ENCODE measurements at regions not wholly inside any gene's neighbourhood (a gene's known extent, or its start where the extent isn't known, plus 50 kb on each side); places are given as distances from the start of the nearest gene placed in this dataset.

- Histone ChIP-seq H3K27ac (ENCODE audit: low read depth, low read length) (no peak overlapping the region), H3K4me3 (ENCODE audit: low read depth, low read length) (no peak overlapping the region), H2AFZ (ENCODE audit: low read length, unreplicated experiment) (no peak overlapping the region), H3K79me2 (ENCODE audit: control insufficient read depth, insufficient read depth, low read length, unreplicated experiment) (no peaks in the 10 kb centered on the region), H3K27me3 (ENCODE audit: insufficient read depth, low read length) (no peaks in the 10 kb centered on the region), H3K4me1 (ENCODE audit: control insufficient read depth, insufficient read depth, low read length, unreplicated experiment) (peaks cover 3% of the 10 kb centered on the region), H3K36me3 (ENCODE audit: insufficient read depth, low read length) (no peaks in the 10 kb centered on the region)
Measured at GRCh38 chr2:236684504-236685256, 115.1 kb downstream of the ACKR3 start.

GRCh38 chr2:236685361-236685760, 115.7 kb downstream of the ACKR3 start:
- H3K79me2 ChIP-seq (ENCODE audit: control insufficient read depth, insufficient read depth, low read length, unreplicated experiment) = no peaks in the 10 kb centered on the region
- H3K36me3 ChIP-seq (ENCODE audit: insufficient read depth, low read length) = no peaks in the 10 kb centered on the region
- no peak overlapping the region for H3K27ac ChIP-seq (ENCODE audit: low read depth, low read length)
- no peak overlapping the region for H3K4me3 ChIP-seq (ENCODE audit: low read depth, low read length)
- no peak overlapping the region for H2AFZ ChIP-seq (ENCODE audit: low read length, unreplicated experiment)
- H3K4me1 ChIP-seq (ENCODE audit: control insufficient read depth, insufficient read depth, low read length, unreplicated experiment) = peaks cover 3% of the 10 kb centered on the region
- H3K27me3 ChIP-seq (ENCODE audit: insufficient read depth, low read length) = no peaks in the 10 kb centered on the region

- H3K79me2 ChIP-seq (ENCODE audit: control insufficient read depth, insufficient read depth, low read length, unreplicated experiment) = no peaks in the 10 kb centered on the region
- H3K4me1 ChIP-seq (ENCODE audit: control insufficient read depth, insufficient read depth, low read length, unreplicated experiment) = peaks cover 3% of the 10 kb centered on the region
- no peaks in the 10 kb centered on the region for H3K27me3 ChIP-seq (ENCODE audit: insufficient read depth, low read length)
- H3K4me3 ChIP-seq (ENCODE audit: low read depth, low read length) = no peak overlapping the region
- H3K36me3 ChIP-seq (ENCODE audit: insufficient read depth, low read length) = no peaks in the 10 kb centered on the region
- H3K27ac ChIP-seq (ENCODE audit: low read depth, low read length) = no peak overlapping the region
- H2AFZ ChIP-seq (ENCODE audit: low read length, unreplicated experiment) = no peak overlapping the region
Measured at GRCh38 chr2:236685979-236686520, 116.4 kb downstream of the ACKR3 start.

- Histone ChIP-seq H3K27ac (ENCODE audit: low read depth, low read length) (no peak overlapping the region), H2AFZ (ENCODE audit: low read length, unreplicated experiment) (no peak overlapping the region), H3K4me3 (ENCODE audit: low read depth, low read length) (no peak overlapping the region), H3K79me2 (ENCODE audit: control insufficient read depth, insufficient read depth, low read length, unreplicated experiment) (no peaks in the 10 kb centered on the region), H3K27me3 (ENCODE audit: insufficient read depth, low read length) (no peaks in the 10 kb centered on the region), H3K4me1 (ENCODE audit: control insufficient read depth, insufficient read depth, low read length, unreplicated experiment) (peaks cover 3% of the 10 kb centered on the region), H3K36me3 (ENCODE audit: insufficient read depth, low read length) (no peaks in the 10 kb centered on the region)
Measured at GRCh38 chr2:236686561-236686960, 116.9 kb downstream of the ACKR3 start.

GRCh38 chr2:236687296-236687965, 117.8 kb downstream of the ACKR3 start:
- no peak overlapping the region for H3K4me3 ChIP-seq (ENCODE audit: low read depth, low read length)
- no peaks in the 10 kb centered on the region for H3K36me3 ChIP-seq (ENCODE audit: insufficient read depth, low read length)
- no peaks in the 10 kb centered on the region for H3K79me2 ChIP-seq (ENCODE audit: control insufficient read depth, insufficient read depth, low read length, unreplicated experiment)
- no peak overlapping the region for H2AFZ ChIP-seq (ENCODE audit: low read length, unreplicated experiment)
- no peak overlapping the region for H3K27ac ChIP-seq (ENCODE audit: low read depth, low read length)
- no peaks in the 10 kb centered on the region for H3K27me3 ChIP-seq (ENCODE audit: insufficient read depth, low read length)
- H3K4me1 ChIP-seq (ENCODE audit: control insufficient read depth, insufficient read depth, low read length, unreplicated experiment) = peaks cover 7% of the 10 kb centered on the region

- H2AFZ ChIP-seq (ENCODE audit: low read length, unreplicated experiment) = no peak overlapping the region
- H3K4me3 ChIP-seq (ENCODE audit: low read depth, low read length) = no peak overlapping the region
- H3K79me2 ChIP-seq (ENCODE audit: control insufficient read depth, insufficient read depth, low read length, unreplicated experiment) = no peaks in the 10 kb centered on the region
- H3K27me3 ChIP-seq (ENCODE audit: insufficient read depth, low read length) = no peaks in the 10 kb centered on the region
- H3K4me1 ChIP-seq (ENCODE audit: control insufficient read depth, insufficient read depth, low read length, unreplicated experiment) = peaks cover 5% of the 10 kb centered on the region
- no peaks in the 10 kb centered on the region for H3K36me3 ChIP-seq (ENCODE audit: insufficient read depth, low read length)
- no peak overlapping the region for H3K27ac ChIP-seq (ENCODE audit: low read depth, low read length)
Measured at GRCh38 chr2:236688157-236688556, 118.5 kb downstream of the ACKR3 start.

- Histone ChIP-seq H2AFZ (ENCODE audit: low read length, unreplicated experiment) (no peak overlapping the region), H3K36me3 (ENCODE audit: insufficient read depth, low read length) (no peaks in the 10 kb centered on the region), H3K4me3 (ENCODE audit: low read depth, low read length) (no peak overlapping the region), H3K27ac (ENCODE audit: low read depth, low read length) (no peak overlapping the region), H3K27me3 (ENCODE audit: insufficient read depth, low read length) (no peaks in the 10 kb centered on the region), H3K79me2 (ENCODE audit: control insufficient read depth, insufficient read depth, low read length, unreplicated experiment) (no peaks in the 10 kb centered on the region), H3K4me1 (ENCODE audit: control insufficient read depth, insufficient read depth, low read length, unreplicated experiment) (peaks cover 4% of the 10 kb centered on the region)
Measured at GRCh38 chr2:236688563-236689392, 119.2 kb downstream of the ACKR3 start.

- no peaks in the 10 kb centered on the region for H3K79me2 ChIP-seq (ENCODE audit: control insufficient read depth, insufficient read depth, low read length, unreplicated experiment)
- no peak overlapping the region for H3K27ac ChIP-seq (ENCODE audit: low read depth, low read length)
- no peak overlapping the region for H2AFZ ChIP-seq (ENCODE audit: low read length, unreplicated experiment)
- no peak overlapping the region for H3K4me3 ChIP-seq (ENCODE audit: low read depth, low read length)
- H3K27me3 ChIP-seq (ENCODE audit: insufficient read depth, low read length) = no peaks in the 10 kb centered on the region
- H3K36me3 ChIP-seq (ENCODE audit: insufficient read depth, low read length) = no peaks in the 10 kb centered on the region
- H3K4me1 ChIP-seq (ENCODE audit: control insufficient read depth, insufficient read depth, low read length, unreplicated experiment) = peaks cover 4% of the 10 kb centered on the region
Measured at GRCh38 chr2:236689393-236689700, 119.7 kb downstream of the ACKR3 start.

GRCh38 chr2:236689981-236690380, 120.4 kb downstream of the ACKR3 start:
- no peak overlapping the region for H2AFZ ChIP-seq (ENCODE audit: low read length, unreplicated experiment)

GRCh38 chr2:236690726-236691125, 121.1 kb downstream of the ACKR3 start:
- Histone ChIP-seq H3K36me3 (ENCODE audit: insufficient read depth, low read length) (no peaks in the 10 kb centered on the region), H3K27me3 (ENCODE audit: insufficient read depth, low read length) (no peaks in the 10 kb centered on the region), H3K27ac (ENCODE audit: low read depth, low read length) (no peak overlapping the region), H3K4me3 (ENCODE audit: low read depth, low read length) (no peak overlapping the region), H3K79me2 (ENCODE audit: control insufficient read depth, insufficient read depth, low read length, unreplicated experiment) (no peaks in the 10 kb centered on the region), H3K4me1 (ENCODE audit: control insufficient read depth, insufficient read depth, low read length, unreplicated experiment) (peaks cover 4% of the 10 kb centered on the region), H2AFZ (ENCODE audit: low read length, unreplicated experiment) (no peak overlapping the region)

More at GRCh38 chr2:236689981-236690380, 120.4 kb downstream of the ACKR3 start:
- no peaks in the 10 kb centered on the region for H3K79me2 ChIP-seq (ENCODE audit: control insufficient read depth, insufficient read depth, low read length, unreplicated experiment)
- peaks cover 4% of the 10 kb centered on the region for H3K4me1 ChIP-seq (ENCODE audit: control insufficient read depth, insufficient read depth, low read length, unreplicated experiment)
- no peak overlapping the region for H3K4me3 ChIP-seq (ENCODE audit: low read depth, low read length)
- H3K27ac ChIP-seq (ENCODE audit: low read depth, low read length) = no peak overlapping the region
- H3K27me3 ChIP-seq (ENCODE audit: insufficient read depth, low read length) = no peaks in the 10 kb centered on the region
- no peaks in the 10 kb centered on the region for H3K36me3 ChIP-seq (ENCODE audit: insufficient read depth, low read length)
